K562 (cell line): ENCODE measurements at regions not wholly inside any gene's neighbourhood (a gene's known extent, or its start where the extent isn't known, plus 50 kb on each side); places are given as distances from the start of the nearest gene placed in this dataset.

Source experiments
- ATAC-seq: fragments of 200-7000 bp; cut with Tn5 transposase; 3 replicates; pipeline ENCODE4 v1.9.1; 2020; ENCODE audit warnings: moderate library complexity
- BruUV-seq: library from RNA; stranded (reverse); fragments of 400-500 nt; replicated peaks from 2 replicates; lab custom pipeline; 2021; lab: Mats Ljungman, UMichigan
- CTCF ChIA-PET: fragments of 300-600 bp; formaldehyde crosslinking; extraction: SDS; loops from one replicate; lab custom pipeline; 2021; ENCODE audit warnings: low intra/inter-chr PET ratio; lab: Yijun Ruan, JAX
- POLR2A ChIA-PET: fragments of 300-600, 350-650 bp; sonication (Branson Sonifier 250); formaldehyde crosslinking; extraction: SDS; loops from one replicate; lab custom pipeline; 2021; ENCODE audit warnings: antibody characterized with exemption, inconsistent platforms; lab: Yijun Ruan, JAX
- DNase-seq, 4 experiments: peaks; one replicate each; pipeline versions ENCODE4 v3.0.0 to v3.0.0-alpha.2; 2011 to 2018; ENCODE audit warnings: low spot score in 3 of 4, mixed read lengths in 3 of 4; ENCODE audit errors: extremely low read depth in 1 of 4
- FAIRE-seq: peaks from 2 replicates; lab custom pipeline; 2011; peaks lifted over from hg19 to GRCh38; lab: Jason Lieb, UNC
- H2AFZ ChIP-seq: 2 replicates; pipeline ENCODE4 v1.6.0; 2011; ENCODE audit warnings: low read depth, low read length, control low read depth, inconsistent platforms
- H3K27ac ChIP-seq: fragments of 200-600 bp; 3 replicates; pipeline ENCODE4 v1.8.0; 2011; ENCODE audit warnings: low read depth, mild to moderate bottlenecking, control low read depth, inconsistent platforms, low read length, moderate library complexity, mixed read lengths; ENCODE audit errors: extremely low read depth
- H3K27me3 ChIP-seq, 2 experiments: fragments of 300-600 bp in 1 of 2; 2 replicates in 1 of 2; 3 replicates in 1 of 2; pipeline versions ENCODE4 v1.6.0 to v1.8.0; 2011; ENCODE audit warnings: inconsistent platforms in 2 of 2, low read length in 2 of 2, mild to moderate bottlenecking in 1 of 2, mixed read lengths in 1 of 2, moderate library complexity in 1 of 2; ENCODE audit not compliant: control insufficient read depth in 2 of 2, insufficient read depth in 2 of 2
- H3K36me3 ChIP-seq: fragments of 300-600 bp; 3 replicates; pipeline ENCODE4 v1.8.0; 2011; ENCODE audit warnings: mild to moderate bottlenecking, low read length, inconsistent platforms; ENCODE audit not compliant: control insufficient read depth, insufficient read depth
- H3K4me1 ChIP-seq, 2 experiments: fragments of 200-600 bp in 1 of 2; replicated peaks in 1 of 2; 2 replicates in 1 of 2; 3 replicates in 1 of 2; pipeline versions ENCODE4 v1.5.1 to v1.8.0; 2011; ENCODE audit warnings: inconsistent platforms in 2 of 2, low read length in 2 of 2, mild to moderate bottlenecking in 1 of 2, mixed read lengths in 1 of 2, moderate library complexity in 1 of 2; ENCODE audit not compliant: control insufficient read depth in 2 of 2, insufficient read depth in 2 of 2
- H3K4me2 ChIP-seq: 2 replicates; pipeline ENCODE4 v1.6.1; 2011; ENCODE audit warnings: low read length, control low read depth, inconsistent platforms, mixed read lengths; ENCODE audit not compliant: insufficient read depth
- H3K4me3 ChIP-seq: fragments of 200-600 bp; sonication (generic), shearing (Covaris generic); 2 replicates; pipeline ENCODE4 v1.5.1; 2016; ENCODE audit warnings: control low read depth, inconsistent platforms
- H3K79me2 ChIP-seq: fragments of 200-600 bp; 3 replicates; pipeline ENCODE4 v1.8.0; 2011; ENCODE audit warnings: low read length, inconsistent platforms; ENCODE audit not compliant: control insufficient read depth, insufficient read depth
- H3K9ac ChIP-seq, 2 experiments: 2 replicates each; pipeline versions ENCODE4 v1.6.0 to v1.6.1; 2011; ENCODE audit warnings: low read depth in 2 of 2, low read length in 2 of 2, control low read depth in 1 of 2, inconsistent platforms in 1 of 2, mild to moderate bottlenecking in 1 of 2, mixed read lengths in 1 of 2; ENCODE audit not compliant: insufficient read depth in 1 of 2
- H3K9me1 ChIP-seq: one replicate; pipeline ENCODE4 v1.6.0; 2011; ENCODE audit warnings: inconsistent platforms, mild to moderate bottlenecking, low read length, moderate library complexity; ENCODE audit not compliant: control insufficient read depth, insufficient read depth
- H3K9me3 ChIP-seq: replicated peaks from 2 replicates; pipeline ENCODE4 v1.5.1; 2011; ENCODE audit warnings: low read depth, low read length, inconsistent platforms; ENCODE audit not compliant: control insufficient read depth, insufficient read depth
- H4K20me1 ChIP-seq: replicated peaks from 2 replicates; pipeline ENCODE4 v1.6.1; 2011; ENCODE audit warnings: low read length, inconsistent platforms, mixed read lengths; ENCODE audit not compliant: control insufficient read depth, insufficient read depth
- BRF1 ChIP-seq: IDR thresholded peaks from 3 replicates; pipeline ENCODE4 v1.6.1; 2011; ENCODE audit warnings: borderline replicate concordance, mild to moderate bottlenecking; ENCODE audit not compliant: insufficient read length; ENCODE audit errors: extremely low read depth
- GTF2A2 ChIP-seq: IDR thresholded peaks from 2 replicates; pipeline ENCODE4 v1.6.1; 2016; ENCODE audit warnings: mild to moderate bottlenecking, missing genetic modification characterization, missing compliant biosample characterization
- HBP1 ChIP-seq: fragments of 450-650 bp; formaldehyde crosslinking; IDR thresholded peaks from 2 replicates; pipeline ENCODE4 v1.4.0; 2022; ENCODE audit warnings: missing genetic modification characterization
- HCFC1 ChIP-seq: IDR thresholded peaks from 2 replicates; pipeline ENCODE4 v1.6.1; 2012; ENCODE audit warnings: low read depth, low read length, improper control_type of control experiment
- HMG20A ChIP-seq: fragments of 450-650 bp; formaldehyde crosslinking; conservative IDR thresholded peaks from 2 replicates; pipeline ENCODE4 v1.4.0; 2020; ENCODE audit warnings: mild to moderate bottlenecking, mixed read lengths
- NCOA1 ChIP-seq: fragments of 450-650 bp; IDR thresholded peaks from 2 replicates; pipeline ENCODE4 v1.6.1; 2016; ENCODE audit warnings: low read depth
- POU5F1 ChIP-seq: fragments of 150-350 bp; IDR thresholded peaks from 2 replicates; pipeline ENCODE4 v1.6.1; 2014; ENCODE audit warnings: borderline replicate concordance, low read length, low read depth, mild to moderate bottlenecking; ENCODE audit not compliant: partially characterized antibody
- PTBP1 ChIP-seq: fragments of 200-400 bp; formaldehyde crosslinking; IDR thresholded peaks from 2 replicates; pipeline ENCODE4 v1.6.1; 2017; ENCODE audit warnings: low read depth, low read length
- SRSF1 ChIP-seq: fragments of 200-400 bp; formaldehyde crosslinking; IDR thresholded peaks from 2 replicates; pipeline ENCODE4 v1.6.1; 2017; ENCODE audit warnings: mild to moderate bottlenecking, low read depth, low read length, moderate library complexity
- TBL1XR1 ChIP-seq, 2 experiments: IDR thresholded peaks; 2 replicates each; pipeline ENCODE4 v1.6.1; 2012; ENCODE audit warnings: improper control_type of control experiment in 2 of 2, low read length in 2 of 2, mild to moderate bottlenecking in 1 of 2
- ZBTB33 ChIP-seq: sonication (generic); formaldehyde crosslinking; IDR thresholded peaks from 2 replicates; pipeline ENCODE4 v1.8.1; 2023; ENCODE audit warnings: mild to moderate bottlenecking, missing genetic modification reagents
- ZFP1 ChIP-seq: fragments of 450-650 bp; formaldehyde crosslinking; IDR thresholded peaks from 2 replicates; pipeline ENCODE4 v1.4.0; 2020; ENCODE audit warnings: mild to moderate bottlenecking, mixed read lengths
- ZNF354B ChIP-seq: fragments of 250-450 bp; sonication (Bioruptor Pico); IDR thresholded peaks from 2 replicates; pipeline ENCODE4 v1.4.0; 2020
- ZZZ3 ChIP-seq: fragments of 450-650 bp; IDR thresholded peaks from 2 replicates; pipeline ENCODE4 v1.6.1; 2016; ENCODE audit warnings: antibody characterized with exemption, mild to moderate bottlenecking, moderate library complexity
- WGBS: fragments of 100-300 bp; shearing (Covaris generic); methylation state at CpG from one replicate; pipeline ENCODE4 v1.1.6; 2016; ENCODE audit warnings: low coverage, mixed read lengths; ENCODE audit not compliant: insufficient coverage; ENCODE audit errors: missing lambda C conversion rate; 5-methylcytosine and 5-hydroxymethylcytosine counted together
- in situ Hi-C: fragments of 300-500 bp; cut with MboI; formaldehyde crosslinking; loops from 4 replicates; pipeline ENCODE4 v1.15.0; 2018; ENCODE audit warnings: inconsistent platforms, mixed read lengths
- intact Hi-C: fragments of 100-400 bp; cut with micrococcal nuclease; formaldehyde crosslinking; loops from 2 replicates; pipeline ENCODE4 v1.14.2; 2022

GRCh38 chr2:204060841-204061240 is 124.3 kb downstream of the ICOS start:
- in situ Hi-C loops = no loop called here
- H3K4me1 ChIP-seq = no peaks in the 10 kb centered on the region
- H3K27ac ChIP-seq = no peak overlapping the region
- no peak for FAIRE-seq
- no peak overlapping the region for H3K4me3 ChIP-seq
- ChIA-PET CTCF (no interaction called here), POLR2A (no interaction called here)
- H3K79me2 ChIP-seq = no peaks in the 10 kb centered on the region
- intact Hi-C loops = no loop called here
- TF ChIP-seq GTF2A2 (tag) = no peak
- no peak for TF ChIP-seq SRSF1
- TF ChIP-seq HCFC1 = no peak
- TF ChIP-seq TBL1XR1 (IDR thresholded peaks at IDR 0.05; ENCODE audit: low read length in 2 of 2) = no peak
- TF ChIP-seq ZFP1 (CRISPR knock-in tag) = no peak
- no peak for TF ChIP-seq HBP1 (CRISPR knock-in tag)
- TF ChIP-seq ZZZ3 = no peak
- TF ChIP-seq ZBTB33 = no peak
- TF ChIP-seq ZNF354B (CRISPR knock-in tag) = no peak
- TF ChIP-seq POU5F1 = no peak
- TF ChIP-seq HMG20A (CRISPR knock-in tag) = no peak
- no peak for TF ChIP-seq PTBP1
- no peak for TF ChIP-seq BRF1
- TF ChIP-seq NCOA1 = no peak
- no peak for DNase-seq
- H3K9me3 ChIP-seq = no peaks in the 10 kb centered on the region
- no peak overlapping the region for H3K9ac ChIP-seq
- no peak for ATAC-seq
- no peaks in the 10 kb centered on the region for H3K9me1 ChIP-seq
- BruUV-seq = no TSS peak
- 0% methylated on average over 2 of the region's 4 CpGs for WGBS
- no peaks in the 10 kb centered on the region for H4K20me1 ChIP-seq
- H3K4me2 ChIP-seq = no peak overlapping the region
- H3K36me3 ChIP-seq = no peaks in the 10 kb centered on the region
- no peaks in the 10 kb centered on the region for H3K27me3 ChIP-seq
- H2AFZ ChIP-seq = no peak overlapping the region
